ENCODE measurements at regions not wholly inside any gene's neighbourhood (a gene's known extent, or its start where the extent isn't known, plus 50 kb on each side); places are given as distances from the start of the nearest gene placed in this dataset.

GRCh38 chr12:61369241-61369910 lies 890.8 kb upstream of the USP15 start:
- ATAC-seq (no peak), DNase-seq (no peak)
- no peak overlapping the region for H3K27ac ChIP-seq
- no peak overlapping the region for H3K4me3 ChIP-seq
- no peaks in the 10 kb centered on the region for H3K9me3 ChIP-seq
- 73% methylated on average over 4 of the region's 4 CpGs for WGBS (ENCODE audit: insufficient coverage, low coverage, low lambda C conversion rate, missing lambda C conversion rate)
- H3K36me3 ChIP-seq: no peaks in the 10 kb centered on the region
- TF ChIP-seq CTCF (IDR thresholded peaks at IDR 0.05) (no peak), POLR2A (IDR thresholded peaks at IDR 0.05) (no peak)
- intact Hi-C loops (cut with DNase I): no loop called here
- H3K4me1 ChIP-seq: no peaks in the 10 kb centered on the region
- no peaks in the 10 kb centered on the region for H3K27me3 ChIP-seq

GRCh38 chr12:61384511-61384910 lies 875.7 kb upstream of the USP15 start:
- TF ChIP-seq CTCF (IDR thresholded peaks at IDR 0.05) (no peak), POLR2A (IDR thresholded peaks at IDR 0.05) (no peak)
- no peak for DNase-seq

GRCh38 chr12:61385771-61386170 lies 874.4 kb upstream of the USP15 start:
- Histone ChIP-seq H3K4me3 (no peak overlapping the region), H3K27ac (no peak overlapping the region), H3K36me3 (no peaks in the 10 kb centered on the region), H3K27me3 (no peaks in the 10 kb centered on the region), H3K4me1 (no peaks in the 10 kb centered on the region), H3K9me3 (no peaks in the 10 kb centered on the region)
- no peak for TF ChIP-seq CTCF (IDR thresholded peaks at IDR 0.05)
- TF ChIP-seq POLR2A (IDR thresholded peaks at IDR 0.05): no peak
- ATAC-seq: no peak
- DNase-seq: no peak
- intact Hi-C loops (cut with DNase I): no loop called here

More at GRCh38 chr12:61384511-61384910, 875.7 kb upstream of the USP15 start:
- intact Hi-C loops (cut with DNase I): no loop called here
- no peaks in the 10 kb centered on the region for H3K27me3 ChIP-seq
- WGBS (ENCODE audit: insufficient coverage, low coverage, low lambda C conversion rate, missing lambda C conversion rate): 33% methylated on average over 1 of the region's 1 CpG
- no peak for ATAC-seq
- no peaks in the 10 kb centered on the region for H3K4me1 ChIP-seq
- no peaks in the 10 kb centered on the region for H3K9me3 ChIP-seq
- H3K4me3 ChIP-seq: no peak overlapping the region
- H3K36me3 ChIP-seq: no peaks in the 10 kb centered on the region
- no peak overlapping the region for H3K27ac ChIP-seq

GRCh38 chr12:61397668-61398067 lies 862.5 kb upstream of the USP15 start:
- TF ChIP-seq CTCF (IDR thresholded peaks at IDR 0.05) (no peak), POLR2A (IDR thresholded peaks at IDR 0.05) (no peak)
- intact Hi-C loops (cut with DNase I): no loop called here
- no peak for ATAC-seq

GRCh38 chr12:61412201-61412600 lies 848.0 kb upstream of the USP15 start:
- TF ChIP-seq POLR2A (IDR thresholded peaks at IDR 0.05) (no peak), CTCF (IDR thresholded peaks at IDR 0.05) (no peak)
- no peak for ATAC-seq
- WGBS (ENCODE audit: insufficient coverage, low coverage, low lambda C conversion rate, missing lambda C conversion rate): 53% methylated on average over 2 of the region's 2 CpGs
- Histone ChIP-seq H3K4me1 (no peaks in the 10 kb centered on the region), H3K4me3 (no peak overlapping the region), H3K27me3 (no peaks in the 10 kb centered on the region), H3K9me3 (no peaks in the 10 kb centered on the region), H3K36me3 (no peaks in the 10 kb centered on the region), H3K27ac (no peak overlapping the region)
- DNase-seq: no peak
- intact Hi-C loops (cut with DNase I): no loop called here

More at GRCh38 chr12:61397668-61398067, 862.5 kb upstream of the USP15 start:
- Histone ChIP-seq H3K27ac (no peak overlapping the region), H3K36me3 (no peaks in the 10 kb centered on the region), H3K4me1 (no peaks in the 10 kb centered on the region), H3K4me3 (no peak overlapping the region), H3K9me3 (no peaks in the 10 kb centered on the region), H3K27me3 (no peaks in the 10 kb centered on the region)
- no peak for DNase-seq

Data from right lobe of liver (tissue), 6 donors.